A673 (cell line): ENCODE measurements at regions not wholly inside any gene's neighbourhood (a gene's known extent, or its start where the extent isn't known, plus 50 kb on each side); places are given as distances from the start of the nearest gene placed in this dataset.

ENCODE experiments used
- BruUV-seq: library from RNA; stranded (reverse); fragments of 400-500 nt; replicated peaks from 2 replicates; lab custom pipeline; 2021; lab: Mats Ljungman, UMichigan
- CTCF ChIA-PET: fragments of 300-600 bp; sonication (Branson Sonifier 250); formaldehyde crosslinking; loops from one replicate; lab custom pipeline; 2022; ENCODE audit warnings: antibody characterized with exemption; lab: Charles Lee
- POLR2A ChIA-PET: fragments of 300-600 bp; sonication (Branson Sonifier 250); formaldehyde crosslinking; loops from one replicate; lab custom pipeline; 2022; ENCODE audit warnings: antibody characterized with exemption; ENCODE audit not compliant: low non-redundant PET; lab: Charles Lee
- DNase-seq: peaks from one replicate; pipeline ENCODE4 v3.0.0-alpha.2; 2015; ENCODE audit warnings: low spot score
- H3K27ac ChIP-seq: fragments of 200-600 bp; sonication (generic); 2 replicates; pipeline ENCODE4 v1.5.1; 2016; ENCODE audit warnings: mixed run types, low read depth, mild to moderate bottlenecking, mixed read lengths, antibody characterized with exemption, low read length; ENCODE audit not compliant: poor library complexity, severe bottlenecking
- H3K27me3 ChIP-seq: fragments of 200-600 bp; sonication (generic); replicated peaks from 2 replicates; pipeline ENCODE4 v1.6.1; 2017; ENCODE audit warnings: mixed run types, low read depth, mild to moderate bottlenecking, mixed read lengths, antibody characterized with exemption, low read length; ENCODE audit not compliant: insufficient read depth, poor library complexity
- H3K36me3 ChIP-seq: fragments of 200-600 bp; sonication (generic); 2 replicates; pipeline ENCODE4 v1.6.1; 2016; ENCODE audit warnings: mixed run types, mild to moderate bottlenecking, mixed read lengths, antibody characterized with exemption, low read length; ENCODE audit not compliant: insufficient read depth, poor library complexity, severe bottlenecking
- H3K4me1 ChIP-seq: fragments of 200-600 bp; sonication (generic); 2 replicates; pipeline ENCODE4 v1.6.1; 2017; ENCODE audit warnings: mixed run types, mild to moderate bottlenecking, mixed read lengths, antibody characterized with exemption, low read length; ENCODE audit not compliant: insufficient read depth, poor library complexity, severe bottlenecking
- H3K4me3 ChIP-seq: fragments of 200-600 bp; sonication (generic); 2 replicates; pipeline ENCODE4 v1.5.1; 2016; ENCODE audit warnings: low read depth, mixed run types, mild to moderate bottlenecking, mixed read lengths, low read length; ENCODE audit not compliant: poor library complexity, severe bottlenecking
- H3K9me3 ChIP-seq: fragments of 200-600 bp; sonication (generic); 2 replicates; pipeline ENCODE4 v1.6.1; 2016; ENCODE audit warnings: mixed run types, low read depth, mild to moderate bottlenecking, mixed read lengths, antibody characterized with exemption, low read length; ENCODE audit not compliant: poor library complexity, severe bottlenecking
- EZH2 ChIP-seq: fragments of 200-600 bp; sonication (generic); IDR thresholded peaks from 2 replicates; pipeline ENCODE4 v1.6.1; 2017; ENCODE audit warnings: borderline replicate concordance, low read depth, mild to moderate bottlenecking, mixed read lengths, antibody characterized with exemption, low read length; ENCODE audit not compliant: poor library complexity, severe bottlenecking
- intact Hi-C: fragments of 100-400 bp; cut with micrococcal nuclease; formaldehyde crosslinking; loops from one replicate; pipeline ENCODE4 v1.10.0; 2022; ENCODE audit not compliant: unreplicated experiment
- TF ChIP-seq, protein P1 (sequence below): fragments of 300-800, 200-600 bp; sonication (generic); conservative IDR thresholded peaks from 2 replicates; pipeline ENCODE4 v1.5.1; 2017; ENCODE audit warnings: low read depth, mild to moderate bottlenecking, antibody characterized with exemption, low read length, moderate library complexity, mixed read lengths

DNA sequence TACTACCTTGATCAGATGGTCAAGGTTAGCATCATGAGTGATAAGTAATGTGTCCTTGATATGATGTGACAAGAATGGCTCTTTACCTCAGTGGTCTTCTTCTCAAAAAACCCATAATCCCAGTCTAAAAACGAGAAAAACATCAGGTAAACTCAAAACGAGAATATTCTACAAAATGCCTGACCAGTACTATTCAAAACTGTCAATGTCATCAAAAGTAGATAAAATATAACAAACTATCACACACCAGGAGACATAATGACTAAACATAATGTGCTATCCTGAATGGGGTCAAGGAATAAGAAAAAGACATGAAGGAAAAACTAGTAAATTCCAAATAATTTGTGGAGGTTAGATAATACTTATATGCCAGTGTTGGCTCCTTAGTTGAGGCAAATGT is 85.2 kb upstream of the PDHA2 start:
- H3K27ac ChIP-seq = no peak overlapping the region
- no peak overlapping the region for H3K4me3 ChIP-seq
- CTCF ChIA-PET = no interaction called here
- H3K4me1 ChIP-seq = peaks cover 12% of the 10 kb centered on the region
- no peaks in the 10 kb centered on the region for H3K36me3 ChIP-seq
- intact Hi-C loops = loop anchor here (10.0 kb wide), 1 partner anchor 200 kb away; no protein-coding TSS in a partner anchor
- DNase-seq = no peak
- no TSS peak for BruUV-seq
- POLR2A ChIA-PET = no interaction called here
- H3K9me3 ChIP-seq = no peaks in the 10 kb centered on the region
- H3K27me3 ChIP-seq = no peaks in the 10 kb centered on the region
- no peak for TF ChIP-seq EZH2

DNA sequence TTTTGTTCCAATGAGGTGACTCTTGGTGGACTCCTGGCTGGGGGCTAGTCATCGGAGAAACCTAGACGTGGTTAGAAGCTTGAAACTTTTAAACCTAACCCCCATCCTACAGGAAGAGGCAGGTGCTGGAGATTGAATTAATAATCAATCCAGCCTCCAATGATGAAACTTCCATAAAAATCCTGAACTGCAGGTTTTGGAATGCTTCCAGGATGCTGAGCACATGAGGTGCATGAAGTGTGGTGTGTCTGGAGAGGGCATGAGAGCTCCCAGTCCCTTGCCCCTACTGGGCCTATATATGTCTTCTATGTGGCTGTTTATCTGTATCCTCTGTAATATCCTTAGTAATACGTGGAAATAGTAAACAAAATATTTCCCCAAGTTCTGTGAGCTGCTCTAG is 90.7 kb upstream of the PDHA2 start:
- no peaks in the 10 kb centered on the region for H3K27me3 ChIP-seq
- DNase-seq = no peak
- ChIA-PET CTCF (no interaction called here), POLR2A (no interaction called here)
- intact Hi-C loops = no loop called here
- H3K4me1 ChIP-seq = no peaks in the 10 kb centered on the region
- H3K27ac ChIP-seq = no peak overlapping the region
- H3K9me3 ChIP-seq = no peaks in the 10 kb centered on the region
- no TSS peak for BruUV-seq
- no peak overlapping the region for H3K4me3 ChIP-seq
- no peaks in the 10 kb centered on the region for H3K36me3 ChIP-seq
- TF ChIP-seq EZH2 = no peak
- TF ChIP-seq, protein P1, sequence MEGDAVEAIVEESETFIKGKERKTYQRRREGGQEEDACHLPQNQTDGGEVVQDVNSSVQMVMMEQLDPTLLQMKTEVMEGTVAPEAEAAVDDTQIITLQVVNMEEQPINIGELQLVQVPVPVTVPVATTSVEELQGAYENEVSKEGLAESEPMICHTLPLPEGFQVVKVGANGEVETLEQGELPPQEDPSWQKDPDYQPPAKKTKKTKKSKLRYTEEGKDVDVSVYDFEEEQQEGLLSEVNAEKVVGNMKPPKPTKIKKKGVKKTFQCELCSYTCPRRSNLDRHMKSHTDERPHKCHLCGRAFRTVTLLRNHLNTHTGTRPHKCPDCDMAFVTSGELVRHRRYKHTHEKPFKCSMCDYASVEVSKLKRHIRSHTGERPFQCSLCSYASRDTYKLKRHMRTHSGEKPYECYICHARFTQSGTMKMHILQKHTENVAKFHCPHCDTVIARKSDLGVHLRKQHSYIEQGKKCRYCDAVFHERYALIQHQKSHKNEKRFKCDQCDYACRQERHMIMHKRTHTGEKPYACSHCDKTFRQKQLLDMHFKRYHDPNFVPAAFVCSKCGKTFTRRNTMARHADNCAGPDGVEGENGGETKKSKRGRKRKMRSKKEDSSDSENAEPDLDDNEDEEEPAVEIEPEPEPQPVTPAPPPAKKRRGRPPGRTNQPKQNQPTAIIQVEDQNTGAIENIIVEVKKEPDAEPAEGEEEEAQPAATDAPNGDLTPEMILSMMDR = no peak

DNA sequence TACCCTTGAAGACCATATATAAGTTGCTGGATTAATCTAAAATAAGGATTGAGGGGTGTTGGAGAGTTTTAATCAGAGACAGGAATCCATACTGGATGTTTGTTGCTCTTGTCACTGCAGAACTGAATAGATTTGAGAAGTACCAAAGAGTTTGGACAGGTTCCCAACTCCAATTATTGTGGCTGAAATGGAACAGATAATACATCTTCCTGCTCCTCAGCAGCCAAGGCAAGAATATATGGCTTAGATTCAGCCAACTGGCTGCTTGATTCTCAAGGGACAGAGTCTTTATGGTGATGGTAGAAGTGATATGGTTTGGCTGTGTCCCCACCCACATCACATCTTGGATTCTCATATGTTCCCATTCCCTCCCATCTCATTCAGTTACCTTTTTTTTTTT is 97.0 kb upstream of the PDHA2 start:
- no peaks in the 10 kb centered on the region for H3K36me3 ChIP-seq
- ChIA-PET POLR2A (no interaction called here), CTCF (no interaction called here)
- intact Hi-C loops = no loop called here
- DNase-seq = peak; percentile 49
- no peaks in the 10 kb centered on the region for H3K4me1 ChIP-seq
- BruUV-seq = no TSS peak
- no peaks in the 10 kb centered on the region for H3K9me3 ChIP-seq
- TF ChIP-seq EZH2 = no peak
- TF ChIP-seq, protein P1 = no peak
- H3K4me3 ChIP-seq = no peak overlapping the region
- no peaks in the 10 kb centered on the region for H3K27me3 ChIP-seq
- H3K27ac ChIP-seq = no peak overlapping the region

DNA sequence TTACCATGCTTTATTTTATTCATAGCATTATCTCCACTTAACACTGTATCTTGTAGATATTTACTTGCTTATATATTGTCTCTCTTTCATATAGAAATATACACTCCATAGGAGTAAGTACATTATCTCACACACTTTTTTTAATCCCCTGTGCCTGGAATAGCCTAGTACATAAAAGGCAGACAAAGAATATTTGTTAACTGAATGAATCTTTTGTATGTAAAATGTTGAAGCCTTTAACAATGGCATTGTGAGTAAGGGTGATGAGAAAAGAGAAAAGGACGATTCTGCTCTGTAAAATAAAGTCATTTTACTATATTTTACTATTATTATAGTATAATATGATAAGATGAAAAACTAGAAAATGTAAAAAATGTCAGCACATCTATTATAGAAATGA is 97.7 kb upstream of the PDHA2 start:
- Histone ChIP-seq H3K9me3 (no peaks in the 10 kb centered on the region), H3K27ac (no peak overlapping the region), H3K4me3 (no peak overlapping the region), H3K36me3 (no peaks in the 10 kb centered on the region), H3K4me1 (no peaks in the 10 kb centered on the region), H3K27me3 (no peaks in the 10 kb centered on the region)
- no peak for DNase-seq
- CTCF ChIA-PET = no interaction called here
- TF ChIP-seq, protein P1 = no peak
- TF ChIP-seq EZH2 = no peak
- BruUV-seq = no TSS peak
- POLR2A ChIA-PET = no interaction called here
- intact Hi-C loops = no loop called here
